Sigmoid colon (tissue), 6 donors: ENCODE measurements at regions not wholly inside any gene's neighbourhood (a gene's known extent, or its start where the extent isn't known, plus 50 kb on each side); places are given as distances from the start of the nearest gene placed in this dataset.

Experiments
- DNase-seq: peaks from one replicate; pipeline ENCODE4 v3.0.0-alpha.2; 2019
- H3K27ac ChIP-seq, 4 donors: fragments of 200-600 bp; sonication (generic); one replicate each; pipeline ENCODE4 v1.5.1; 2016 to 2019; ENCODE audit warnings: mild to moderate bottlenecking in 1 of 4
- H3K27me3 ChIP-seq, 3 donors: fragments of 200-600 bp; sonication (generic); one replicate each; pipeline ENCODE4 v1.5.1; 2019; ENCODE audit warnings: mild to moderate bottlenecking in 1 of 3
- H3K36me3 ChIP-seq, 4 donors: fragments of 200-600 bp; sonication (generic); one replicate each; pipeline ENCODE4 v1.5.1; 2016 to 2019
- H3K4me1 ChIP-seq, 4 donors: fragments of 200-600 bp; sonication (generic); one replicate each; pipeline ENCODE4 v1.5.1; 2017 to 2019
- H3K4me3 ChIP-seq, 4 donors: fragments of 200-600 bp; sonication (generic); one replicate each; pipeline ENCODE4 v1.5.1; 2017 to 2019; ENCODE audit warnings: mild to moderate bottlenecking in 2 of 4, moderate library complexity in 1 of 4
- H3K9me3 ChIP-seq, 4 donors: fragments of 200-600 bp in 3 of 4; sonication (generic) in 3 of 4; one replicate each; pipeline versions ENCODE4 v1.5.1 to v1.6.1; 2013 to 2019
- EP300 ChIP-seq, 4 donors: sonication (generic); formaldehyde crosslinking; IDR thresholded peaks; one replicate each; pipeline ENCODE4 v1.6.1; 2017; ENCODE audit warnings: antibody characterized with exemption in 4 of 4
- POLR2A ChIP-seq, 2 donors: fragments of 450-650 bp; IDR thresholded peaks; one replicate each; pipeline ENCODE4 v1.6.1; 2016; ENCODE audit warnings: antibody characterized with exemption in 2 of 2, mild to moderate bottlenecking in 2 of 2, moderate library complexity in 2 of 2
- POLR2AphosphoS5 ChIP-seq, 4 donors: sonication (generic); formaldehyde crosslinking; IDR thresholded peaks; one replicate each; pipeline ENCODE4 v1.6.1; 2017; ENCODE audit warnings: antibody characterized with exemption in 4 of 4
- WGBS, 2 donors: extraction: QIAGEN DNeasy Blood & Tissue Kit; methylation state at CpG; one replicate each; pipeline ENCODE4 v1.1.7; 2013; 5-methylcytosine and 5-hydroxymethylcytosine counted together
- intact Hi-C: fragments of 100-400 bp; cut with DNase I; formaldehyde crosslinking; loops from one replicate; pipeline ENCODE4 v1.15.1; 2023
- TF ChIP-seq, protein P1 (sequence below), 4 experiments: fragments of 450-650 bp in 3 of 4; fragments of 200-600 bp in 1 of 4; IDR thresholded peaks; one replicate each; pipeline ENCODE4 v1.5.1; 2016 to 2019; ENCODE audit warnings: antibody characterized with exemption in 4 of 4, mild to moderate bottlenecking in 3 of 4, moderate library complexity in 2 of 4
- donor health status: healthy with polysubstance abuse.
- donor health status: healthy.

DNA sequence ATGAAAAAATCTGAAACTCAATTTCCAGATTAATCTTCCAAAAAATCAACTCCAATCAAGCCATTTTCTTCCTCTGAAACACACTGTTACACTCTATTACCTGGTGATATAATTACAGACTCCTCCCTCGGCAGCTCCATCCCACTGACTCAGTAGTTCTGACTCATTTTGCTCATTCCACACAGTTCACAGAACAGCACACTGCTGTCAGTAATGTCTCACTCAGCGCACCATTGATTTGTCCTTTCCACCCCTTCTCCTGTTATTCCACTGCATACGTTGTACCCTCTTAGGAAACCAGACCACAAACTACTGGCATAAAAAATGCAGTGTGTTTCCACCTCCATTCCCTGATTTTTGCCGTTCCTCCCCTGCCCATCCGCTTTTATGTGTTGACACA, 212.7 kb downstream of the SLIT2 start:
- peaks cover 0 to 4% (median 0%) of the 10 kb centered on the region in 4 donors for H3K4me1 ChIP-seq
- no peak overlapping the region for H3K4me3 ChIP-seq
- no peak overlapping the region for H3K27ac ChIP-seq
- no peak for DNase-seq
- TF ChIP-seq, protein P1, sequence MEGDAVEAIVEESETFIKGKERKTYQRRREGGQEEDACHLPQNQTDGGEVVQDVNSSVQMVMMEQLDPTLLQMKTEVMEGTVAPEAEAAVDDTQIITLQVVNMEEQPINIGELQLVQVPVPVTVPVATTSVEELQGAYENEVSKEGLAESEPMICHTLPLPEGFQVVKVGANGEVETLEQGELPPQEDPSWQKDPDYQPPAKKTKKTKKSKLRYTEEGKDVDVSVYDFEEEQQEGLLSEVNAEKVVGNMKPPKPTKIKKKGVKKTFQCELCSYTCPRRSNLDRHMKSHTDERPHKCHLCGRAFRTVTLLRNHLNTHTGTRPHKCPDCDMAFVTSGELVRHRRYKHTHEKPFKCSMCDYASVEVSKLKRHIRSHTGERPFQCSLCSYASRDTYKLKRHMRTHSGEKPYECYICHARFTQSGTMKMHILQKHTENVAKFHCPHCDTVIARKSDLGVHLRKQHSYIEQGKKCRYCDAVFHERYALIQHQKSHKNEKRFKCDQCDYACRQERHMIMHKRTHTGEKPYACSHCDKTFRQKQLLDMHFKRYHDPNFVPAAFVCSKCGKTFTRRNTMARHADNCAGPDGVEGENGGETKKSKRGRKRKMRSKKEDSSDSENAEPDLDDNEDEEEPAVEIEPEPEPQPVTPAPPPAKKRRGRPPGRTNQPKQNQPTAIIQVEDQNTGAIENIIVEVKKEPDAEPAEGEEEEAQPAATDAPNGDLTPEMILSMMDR (IDR thresholded peaks at IDR 0.05): no peak
- TF ChIP-seq EP300 (IDR thresholded peaks at IDR 0.05) (no peak), POLR2A (IDR thresholded peaks at IDR 0.05) (no peak), POLR2AphosphoS5 (IDR thresholded peaks at IDR 0.05) (no peak)
- no peaks in the 10 kb centered on the region for H3K9me3 ChIP-seq
- WGBS, 2 donors: 79 to 87% methylated on average over 5 of the region's 5 CpGs
- H3K27me3 ChIP-seq: no peaks in the 10 kb centered on the region
- no peaks in the 10 kb centered on the region for H3K36me3 ChIP-seq
- intact Hi-C loops: no loop called here

DNA sequence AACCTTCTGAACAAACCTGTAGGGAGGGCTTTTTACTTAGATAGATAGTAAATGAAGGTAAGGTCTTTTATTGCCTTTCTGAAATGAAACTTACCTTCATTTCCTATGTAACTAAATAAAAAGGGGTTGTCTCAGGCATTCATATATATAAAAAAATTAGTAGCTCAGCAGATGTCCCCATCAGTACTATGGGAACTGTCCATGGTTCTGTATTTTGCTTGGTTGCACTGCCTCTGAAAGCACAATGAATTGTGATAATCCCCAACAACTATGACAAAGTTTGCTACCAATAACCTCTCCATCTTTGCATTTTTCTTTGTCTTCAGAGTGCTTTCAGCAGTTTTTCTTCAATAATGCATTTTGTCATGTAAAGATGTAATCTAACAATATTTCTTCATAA, 222.4 kb downstream of the SLIT2 start:
- no peaks in the 10 kb centered on the region for H3K36me3 ChIP-seq
- DNase-seq: no peak
- H3K4me1 ChIP-seq: peaks cover 0 to 9% (median 2%) of the 10 kb centered on the region in 4 donors
- TF ChIP-seq POLR2A (IDR thresholded peaks at IDR 0.05) (no peak), POLR2AphosphoS5 (IDR thresholded peaks at IDR 0.05) (no peak), EP300 (IDR thresholded peaks at IDR 0.05) (no peak)
- TF ChIP-seq, protein P1 (IDR thresholded peaks at IDR 0.05): no peak
- H3K4me3 ChIP-seq: no peak overlapping the region
- intact Hi-C loops: no loop called here
- H3K27me3 ChIP-seq: no peaks in the 10 kb centered on the region
- H3K27ac ChIP-seq: no peak overlapping the region
- no peaks in the 10 kb centered on the region for H3K9me3 ChIP-seq

DNA sequence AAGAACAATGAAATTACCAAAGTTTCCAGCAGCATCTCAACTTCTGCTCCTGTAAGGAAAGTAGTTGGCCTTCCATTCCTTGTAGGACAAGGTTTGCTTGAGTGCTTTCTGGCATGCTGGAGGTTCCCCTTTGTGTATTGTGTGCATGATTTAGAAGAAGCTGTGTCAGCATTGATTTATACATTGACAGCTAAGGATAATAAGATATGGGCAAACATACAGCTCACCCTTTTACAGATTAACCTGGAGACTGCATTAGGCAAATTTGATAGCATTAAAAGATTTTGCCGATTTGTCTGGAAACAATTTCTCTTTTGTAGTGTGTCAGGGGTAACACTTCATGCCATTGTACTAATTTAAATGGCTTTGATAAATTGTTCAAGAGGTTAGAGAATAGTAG, 221.8 kb upstream of the PACRGL start:
- TF ChIP-seq, protein P1 (IDR thresholded peaks at IDR 0.05): no peak
- TF ChIP-seq POLR2AphosphoS5 (IDR thresholded peaks at IDR 0.05) (no peak), EP300 (IDR thresholded peaks at IDR 0.05) (no peak), POLR2A (IDR thresholded peaks at IDR 0.05) (no peak)
- 82 to 86% methylated on average over 1 of the region's 1 CpG for WGBS, 2 donors
- Histone ChIP-seq H3K4me1 (peaks cover 0 to 9% (median 2%) of the 10 kb centered on the region in 4 donors), H3K36me3 (no peaks in the 10 kb centered on the region), H3K27ac (no peak overlapping the region), H3K9me3 (no peaks in the 10 kb centered on the region), H3K4me3 (no peak overlapping the region), H3K27me3 (no peaks in the 10 kb centered on the region)
- intact Hi-C loops: no loop called here
- DNase-seq: no peak

DNA sequence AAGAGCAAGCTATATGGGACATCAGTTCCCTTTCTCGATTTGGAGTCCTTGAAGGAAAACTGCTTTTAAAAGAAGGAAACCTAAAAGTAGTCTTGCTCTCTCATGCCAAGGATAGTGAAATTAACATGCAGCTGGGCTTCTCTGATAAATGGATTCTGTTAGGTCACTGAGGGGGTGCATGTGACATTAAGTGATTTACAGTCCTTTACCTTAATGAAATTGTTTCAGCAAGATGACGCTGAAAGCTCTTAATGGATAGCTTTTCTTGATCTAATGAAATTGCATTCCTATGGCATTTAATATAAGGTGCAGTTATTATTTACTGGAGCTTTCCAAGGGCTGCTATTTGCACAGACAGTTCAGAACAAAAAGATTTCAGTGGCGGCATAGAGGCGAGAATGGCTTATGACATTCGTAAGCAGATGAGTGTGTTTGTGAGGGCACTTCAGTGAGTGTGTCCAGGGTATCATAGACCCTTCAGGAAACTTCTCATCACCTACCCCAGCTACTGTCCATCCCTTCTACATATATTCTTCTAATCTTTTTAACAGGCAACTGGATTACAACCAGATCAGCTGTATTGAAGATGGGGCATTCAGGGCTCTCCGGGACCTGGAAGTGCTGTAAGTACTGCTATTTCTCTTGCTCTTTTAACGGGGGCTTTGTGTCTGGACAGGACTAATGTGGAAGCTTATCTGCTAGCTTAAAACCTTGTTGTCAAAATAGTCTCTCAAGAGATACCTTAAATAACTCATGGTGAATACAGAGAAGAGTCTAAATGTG, 219.9 kb upstream of the PACRGL start:
- Histone ChIP-seq H3K4me3 (no peak overlapping the region), H3K27ac (no peak overlapping the region), H3K9me3 (no peaks in the 10 kb centered on the region), H3K27me3 (no peaks in the 10 kb centered on the region), H3K36me3 (no peaks in the 10 kb centered on the region), H3K4me1 (peaks cover 0 to 9% (median 2%) of the 10 kb centered on the region in 4 donors)
- TF ChIP-seq, protein P1 (IDR thresholded peaks at IDR 0.05): no peak
- TF ChIP-seq EP300 (IDR thresholded peaks at IDR 0.05): no peak
- no peak for TF ChIP-seq POLR2AphosphoS5 (IDR thresholded peaks at IDR 0.05)
- TF ChIP-seq POLR2A (IDR thresholded peaks at IDR 0.05): no peak
- 85 to 88% methylated on average over 7 of the region's 7 CpGs for WGBS, 2 donors
- no peak for DNase-seq
- intact Hi-C loops: no loop called here

DNA sequence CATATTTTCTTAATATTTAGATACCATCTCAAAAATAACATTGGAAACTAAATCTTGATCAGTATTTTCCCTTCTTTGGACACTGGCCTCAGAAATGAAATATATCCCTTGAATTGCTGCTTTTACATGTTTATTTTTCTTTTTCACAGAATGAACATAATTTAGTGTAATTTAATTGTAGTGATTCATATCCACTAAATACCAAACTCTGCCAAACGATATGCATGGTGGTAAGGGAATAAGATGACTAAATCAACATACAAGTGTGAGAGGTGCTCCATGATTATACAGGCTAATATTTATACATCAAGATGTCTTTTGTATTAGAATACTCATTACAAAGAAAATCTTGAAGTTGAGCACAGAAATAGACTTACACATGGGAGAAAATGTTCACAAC, 216.8 kb upstream of the PACRGL start:
- Histone ChIP-seq H3K27me3 (no peaks in the 10 kb centered on the region), H3K9me3 (no peaks in the 10 kb centered on the region), H3K27ac (no peak overlapping the region), H3K4me3 (no peak overlapping the region), H3K4me1 (peaks cover 0 to 10% (median 5%) of the 10 kb centered on the region in 4 donors), H3K36me3 (no peaks in the 10 kb centered on the region)
- intact Hi-C loops: no loop called here
- TF ChIP-seq EP300 (IDR thresholded peaks at IDR 0.05) (no peak), POLR2AphosphoS5 (IDR thresholded peaks at IDR 0.05) (no peak), POLR2A (IDR thresholded peaks at IDR 0.05) (no peak)
- TF ChIP-seq, protein P1 (IDR thresholded peaks at IDR 0.05): no peak
- WGBS, 2 donors: 68 to 82% methylated on average over 1 of the region's 1 CpG
- no peak for DNase-seq
